Upper lobe of right lung (tissue), 1 donor: ENCODE measurements at regions not wholly inside any gene's neighbourhood (a gene's known extent, or its start where the extent isn't known, plus 50 kb on each side); places are given as distances from the start of the nearest gene placed in this dataset.
A peak's percentile ranks its signal among the peaks of the same experiment; 100 is the strongest.

Source experiments
- ATAC-seq: fragments of 200-7000 bp; cut with Tn5 transposase; one replicate; pipeline ENCODE4 v1.9.1; 2020; ENCODE audit warnings: mild to moderate bottlenecking, moderate library complexity
- DNase-seq: peaks from one replicate; pipeline ENCODE4 v3.0.0-alpha.2; 2020
- H3K27ac ChIP-seq: fragments of 200-600 bp; one replicate; pipeline ENCODE4 v1.8.0; 2022
- H3K27me3 ChIP-seq: fragments of 200-600 bp; one replicate; pipeline ENCODE4 v1.8.0; 2022; ENCODE audit warnings: mild to moderate bottlenecking
- H3K36me3 ChIP-seq: fragments of 200-600 bp; one replicate; pipeline ENCODE4 v1.8.0; 2022
- H3K4me1 ChIP-seq: fragments of 200-600 bp; one replicate; pipeline ENCODE4 v1.8.0; 2022
- H3K4me3 ChIP-seq: fragments of 200-600 bp; one replicate; pipeline ENCODE4 v1.8.0; 2022; ENCODE audit warnings: mild to moderate bottlenecking
- H3K9me3 ChIP-seq: fragments of 200-600 bp; one replicate; pipeline ENCODE4 v1.8.0; 2022
- CTCF ChIP-seq: fragments of 200-600 bp; IDR thresholded peaks from one replicate; pipeline ENCODE4 v1.8.0; 2022; ENCODE audit warnings: antibody characterized with exemption
- intact Hi-C: fragments of 100-400 bp; cut with DNase I; formaldehyde crosslinking; loops from one replicate; pipeline ENCODE4 v1.11.0; 2022
- donor health status: DM: no; HTN: yes; CAD: no; lungs with severe emphysema.

GRCh38 chr10:94065787-94066186 lies 72.1 kb downstream of the PLCE1 start:
- Histone ChIP-seq H3K9me3 (no peaks in the 10 kb centered on the region), H3K27ac (no peak overlapping the region), H3K4me1 (no peaks in the 10 kb centered on the region), H3K4me3 (no peak overlapping the region), H3K36me3 (no peaks in the 10 kb centered on the region), H3K27me3 (no peaks in the 10 kb centered on the region)
- TF ChIP-seq CTCF: no peak
- ATAC-seq: no peak
- intact Hi-C loops: no loop called here
- DNase-seq: no peak

- peak; percentile 47 for ATAC-seq
- Histone ChIP-seq H3K27ac (no peak overlapping the region), H3K27me3 (no peaks in the 10 kb centered on the region), H3K36me3 (no peaks in the 10 kb centered on the region), H3K4me1 (no peaks in the 10 kb centered on the region), H3K9me3 (no peaks in the 10 kb centered on the region), H3K4me3 (no peak overlapping the region)
- DNase-seq: no peak
- intact Hi-C loops: no loop called here
- no peak for TF ChIP-seq CTCF
Observed at GRCh38 chr10:94066411-94066810, 72.7 kb downstream of the PLCE1 start.

- Histone ChIP-seq H3K27ac (no peak overlapping the region), H3K9me3 (no peaks in the 10 kb centered on the region), H3K36me3 (no peaks in the 10 kb centered on the region), H3K27me3 (no peaks in the 10 kb centered on the region), H3K4me1 (no peaks in the 10 kb centered on the region), H3K4me3 (no peak overlapping the region)
- DNase-seq: no peak
- TF ChIP-seq CTCF: no peak
- ATAC-seq: no peak
- intact Hi-C loops: no loop called here
Observed at GRCh38 chr10:94069884-94070283, 76.2 kb downstream of the PLCE1 start.

GRCh38 chr10:94074462-94074861 lies 80.7 kb downstream of the PLCE1 start:
- intact Hi-C loops: no loop called here
- Histone ChIP-seq H3K36me3 (no peaks in the 10 kb centered on the region), H3K27me3 (no peaks in the 10 kb centered on the region), H3K27ac (no peak overlapping the region), H3K4me3 (no peak overlapping the region), H3K9me3 (no peaks in the 10 kb centered on the region), H3K4me1 (peaks cover 6% of the 10 kb centered on the region)
- TF ChIP-seq CTCF: no peak
- no peak for DNase-seq
- no peak for ATAC-seq

- no peaks in the 10 kb centered on the region for H3K36me3 ChIP-seq
- H3K27me3 ChIP-seq: no peaks in the 10 kb centered on the region
- intact Hi-C loops: no loop called here
- H3K27ac ChIP-seq: no peak overlapping the region
- ATAC-seq (no peak), DNase-seq (no peak)
- peaks cover 6% of the 10 kb centered on the region for H3K4me1 ChIP-seq
- no peak overlapping the region for H3K4me3 ChIP-seq
- no peak for TF ChIP-seq CTCF
- H3K9me3 ChIP-seq: no peaks in the 10 kb centered on the region
Observed at GRCh38 chr10:94075506-94075905, 81.8 kb downstream of the PLCE1 start.

- ATAC-seq (peak; percentile 52), DNase-seq (no peak)
- H3K4me3 ChIP-seq: no peak overlapping the region
- H3K4me1 ChIP-seq: peaks cover 6% of the 10 kb centered on the region
- H3K9me3 ChIP-seq: no peaks in the 10 kb centered on the region
- peak; percentile 50 for TF ChIP-seq CTCF
- H3K36me3 ChIP-seq: no peaks in the 10 kb centered on the region
- intact Hi-C loops: no loop called here
- H3K27me3 ChIP-seq: no peaks in the 10 kb centered on the region
- H3K27ac ChIP-seq: no peak overlapping the region
Observed at GRCh38 chr10:94076325-94076841, 82.7 kb downstream of the PLCE1 start.
